ENCODE measurements at regions not wholly inside any gene's neighbourhood (a gene's known extent, or its start where the extent isn't known, plus 50 kb on each side); places are given as distances from the start of the nearest gene placed in this dataset.
"Not testable (repeated sequence)": the region's sequence is repeated elsewhere in the genome, so short reads cannot be mapped to it uniquely, and the experiment has no call there.

- DNase-seq (ENCODE audit: insufficient read length) (no peak), FAIRE-seq (no peak)
- no peak for TF ChIP-seq TAF1 (IDR thresholded peaks at IDR 0.05; ENCODE audit: borderline replicate concordance, low read depth, low read length)
- TF ChIP-seq POLR2AphosphoS5 (IDR thresholded peaks at IDR 0.05; ENCODE audit: low read depth, low read length), result no peak
- no peak for TF ChIP-seq POLR2A (IDR thresholded peaks at IDR 0.05; ENCODE audit: low read depth, low read length)
These were observed 130.2 kb upstream of the SULF2 start for GRCh38 chr20:47915495-47915894.

GRCh38 chr20:47914792-47915191 lies 129.5 kb upstream of the SULF2 start:
- no peak for TF ChIP-seq POLR2AphosphoS5 (IDR thresholded peaks at IDR 0.05; ENCODE audit: low read depth, low read length)
- no peak for DNase-seq (ENCODE audit: insufficient read length)

GRCh38 chr20:47912786-47913501 lies 127.7 kb upstream of the SULF2 start:
- FAIRE-seq; DNase-seq (ENCODE audit: insufficient read length): not testable (repeated sequence)

More at GRCh38 chr20:47914792-47915191, 129.5 kb upstream of the SULF2 start:
- no peak for FAIRE-seq

- not testable (repeated sequence) for FAIRE-seq
These were observed 126.9 kb upstream of the SULF2 start for GRCh38 chr20:47912165-47912564.

GRCh38 chr20:47909696-47910369 lies 124.6 kb upstream of the SULF2 start:
- not testable (repeated sequence) for FAIRE-seq; DNase-seq (ENCODE audit: insufficient read length)

More at GRCh38 chr20:47912165-47912564, 126.9 kb upstream of the SULF2 start:
- not testable (repeated sequence) for DNase-seq (ENCODE audit: insufficient read length)

- FAIRE-seq; DNase-seq (ENCODE audit: insufficient read length): not testable (repeated sequence)
These were observed 123.2 kb upstream of the SULF2 start for GRCh38 chr20:47908361-47909035.

GRCh38 chr20:47907951-47908350 lies 122.7 kb upstream of the SULF2 start:
- DNase-seq (ENCODE audit: insufficient read length); FAIRE-seq: not testable (repeated sequence)

GRCh38 chr20:47907031-47907675 lies 121.9 kb upstream of the SULF2 start:
- DNase-seq (ENCODE audit: insufficient read length), result no peak
- no peak for TF ChIP-seq TAF1 (IDR thresholded peaks at IDR 0.05; ENCODE audit: borderline replicate concordance, low read depth, low read length)
- no peak for TF ChIP-seq POLR2AphosphoS5 (IDR thresholded peaks at IDR 0.05; ENCODE audit: low read depth, low read length)
- no peak for TF ChIP-seq POLR2A (IDR thresholded peaks at IDR 0.05; ENCODE audit: low read depth, low read length)
- FAIRE-seq, result no peak

- TF ChIP-seq POLR2AphosphoS5 (IDR thresholded peaks at IDR 0.05; ENCODE audit: low read depth, low read length), result no peak
- TF ChIP-seq POLR2A (IDR thresholded peaks at IDR 0.05; ENCODE audit: low read depth, low read length), result no peak
- TF ChIP-seq TAF1 (IDR thresholded peaks at IDR 0.05; ENCODE audit: borderline replicate concordance, low read depth, low read length), result no peak
- DNase-seq (ENCODE audit: insufficient read length) (no peak), FAIRE-seq (no peak)
These were observed 121.0 kb upstream of the SULF2 start for GRCh38 chr20:47906348-47906660.

- FAIRE-seq (no peak), DNase-seq (ENCODE audit: insufficient read length) (no peak)
- TF ChIP-seq POLR2A (IDR thresholded peaks at IDR 0.05; ENCODE audit: low read depth, low read length), result no peak
- no peak for TF ChIP-seq TAF1 (IDR thresholded peaks at IDR 0.05; ENCODE audit: borderline replicate concordance, low read depth, low read length)
- TF ChIP-seq POLR2AphosphoS5 (IDR thresholded peaks at IDR 0.05; ENCODE audit: low read depth, low read length), result no peak
These were observed 120.5 kb upstream of the SULF2 start for GRCh38 chr20:47905628-47906347.

- not testable (repeated sequence) for DNase-seq (ENCODE audit: insufficient read length); FAIRE-seq
These were observed 117.7 kb upstream of the SULF2 start for GRCh38 chr20:47903009-47903408.

- not testable (repeated sequence) for DNase-seq (ENCODE audit: insufficient read length); FAIRE-seq
These were observed 114.0 kb upstream of the SULF2 start for GRCh38 chr20:47899313-47899712.

GRCh38 chr20:47897461-47897860 lies 112.2 kb upstream of the SULF2 start:
- no peak for DNase-seq (ENCODE audit: insufficient read length)

GRCh38 chr20:47892681-47893080 lies 107.4 kb upstream of the SULF2 start:
- not testable (repeated sequence) for DNase-seq (ENCODE audit: insufficient read length); FAIRE-seq

More at GRCh38 chr20:47897461-47897860, 112.2 kb upstream of the SULF2 start:
- FAIRE-seq, result no peak
- no peak for TF ChIP-seq POLR2AphosphoS5 (IDR thresholded peaks at IDR 0.05; ENCODE audit: low read depth, low read length)
- no peak for TF ChIP-seq TAF1 (IDR thresholded peaks at IDR 0.05; ENCODE audit: borderline replicate concordance, low read depth, low read length)
- no peak for TF ChIP-seq POLR2A (IDR thresholded peaks at IDR 0.05; ENCODE audit: low read depth, low read length)

GRCh38 chr20:47890708-47891107 lies 105.4 kb upstream of the SULF2 start:
- FAIRE-seq; DNase-seq (ENCODE audit: insufficient read length): not testable (repeated sequence)

- FAIRE-seq; DNase-seq (ENCODE audit: insufficient read length): not testable (repeated sequence)
These were observed 104.5 kb upstream of the SULF2 start for GRCh38 chr20:47889751-47890150.
